Liver (tissue), 7 donors: ENCODE measurements at regions not wholly inside any gene's neighbourhood (a gene's known extent, or its start where the extent isn't known, plus 50 kb on each side); places are given as distances from the start of the nearest gene placed in this dataset.
"Not testable (repeated sequence)": the region's sequence is repeated elsewhere in the genome, so short reads cannot be mapped to it uniquely, and the experiment has no call there.

ENCODE experiments used
- DNase-seq: peaks from one replicate; pipeline ENCODE4 v3.0.0-alpha.2; 2017; ENCODE audit warnings: low spot score
- H3K27ac ChIP-seq, 2 donors: one replicate each; pipeline ENCODE4 v1.7.0; 2013; ENCODE audit warnings: inconsistent platforms in 2 of 2, low read length in 2 of 2, control low read depth in 1 of 2, low read depth in 1 of 2, mild to moderate bottlenecking in 1 of 2
- H3K27me3 ChIP-seq, 4 donors: one replicate each; pipeline versions ENCODE4 v1.6.1 to v1.7.0; 2013; ENCODE audit warnings: low read length in 3 of 4, inconsistent platforms in 1 of 4, mild to moderate bottlenecking in 1 of 4, moderate library complexity in 1 of 4; ENCODE audit not compliant: control insufficient read depth in 4 of 4, insufficient read depth in 4 of 4
- H3K36me3 ChIP-seq, 4 donors: one replicate each; pipeline versions ENCODE4 v1.6.1 to v1.7.0; 2013; ENCODE audit warnings: low read length in 3 of 4, mild to moderate bottlenecking in 3 of 4, low read depth in 1 of 4, moderate library complexity in 1 of 4; ENCODE audit not compliant: control insufficient read depth in 4 of 4, insufficient read depth in 3 of 4
- H3K4me1 ChIP-seq, 4 donors: one replicate each; pipeline versions ENCODE4 v1.6.1 to v1.7.0; 2013; ENCODE audit warnings: low read length in 3 of 4, mild to moderate bottlenecking in 3 of 4, moderate library complexity in 1 of 4; ENCODE audit not compliant: control insufficient read depth in 4 of 4, insufficient read depth in 4 of 4
- H3K4me3 ChIP-seq, 3 donors: one replicate each; pipeline versions ENCODE4 v1.6.1 to v1.7.0; 2013; ENCODE audit warnings: low read length in 3 of 3, control low read depth in 1 of 3, low read depth in 1 of 3, mild to moderate bottlenecking in 1 of 3
- H3K9ac ChIP-seq, 2 donors: one replicate each; pipeline ENCODE4 v1.7.0; 2013; ENCODE audit warnings: low read length in 2 of 2, mild to moderate bottlenecking in 2 of 2, moderate library complexity in 2 of 2, control low read depth in 1 of 2, low read depth in 1 of 2
- H3K9me3 ChIP-seq, 4 donors: one replicate each; pipeline versions ENCODE4 v1.6.1 to v1.7.0; 2013; ENCODE audit warnings: low read length in 3 of 4; ENCODE audit not compliant: control insufficient read depth in 4 of 4
- FOXA2 ChIP-seq: IDR thresholded peaks from 2 replicates; pipeline ENCODE4 v1.6.1; 2016; ENCODE audit warnings: antibody characterized with exemption
- GABPA ChIP-seq, 2 donors: IDR thresholded peaks in 1 of 2; conservative IDR thresholded peaks in 1 of 2; 2 replicates each; pipeline ENCODE4 v1.6.1; 2016; ENCODE audit warnings: antibody characterized with exemption in 2 of 2, mild to moderate bottlenecking in 1 of 2, moderate library complexity in 1 of 2
- RXRA ChIP-seq, 2 donors: IDR thresholded peaks; 2 replicates each; pipeline ENCODE4 v1.6.1; 2017 to 2018; ENCODE audit warnings: antibody characterized with exemption in 2 of 2, mild to moderate bottlenecking in 1 of 2
- SP1 ChIP-seq: IDR thresholded peaks from 2 replicates; pipeline ENCODE4 v1.6.1; 2018; ENCODE audit warnings: antibody characterized with exemption, mild to moderate bottlenecking
- YY1 ChIP-seq: IDR thresholded peaks from 2 replicates; pipeline ENCODE4 v1.6.1; 2016; ENCODE audit warnings: antibody characterized with exemption, mild to moderate bottlenecking
- WGBS: extraction: QIAGEN DNeasy Blood & Tissue Kit; methylation state at CpG from one replicate; pipeline ENCODE4 v1.1.7; 2013; 5-methylcytosine and 5-hydroxymethylcytosine counted together
- TF ChIP-seq, protein P1 (sequence below): IDR thresholded peaks from 2 replicates; pipeline ENCODE4 v1.6.1; 2016; ENCODE audit warnings: antibody characterized with exemption, mild to moderate bottlenecking
- TF ChIP-seq, protein P2 (sequence below): IDR thresholded peaks from 2 replicates; pipeline ENCODE4 v1.6.1; 2016; ENCODE audit warnings: antibody characterized with exemption
- donor health status: healthy.
- donor health status: healthy.
- donor health status: healthy.
- donor health status: healthy.

DNA sequence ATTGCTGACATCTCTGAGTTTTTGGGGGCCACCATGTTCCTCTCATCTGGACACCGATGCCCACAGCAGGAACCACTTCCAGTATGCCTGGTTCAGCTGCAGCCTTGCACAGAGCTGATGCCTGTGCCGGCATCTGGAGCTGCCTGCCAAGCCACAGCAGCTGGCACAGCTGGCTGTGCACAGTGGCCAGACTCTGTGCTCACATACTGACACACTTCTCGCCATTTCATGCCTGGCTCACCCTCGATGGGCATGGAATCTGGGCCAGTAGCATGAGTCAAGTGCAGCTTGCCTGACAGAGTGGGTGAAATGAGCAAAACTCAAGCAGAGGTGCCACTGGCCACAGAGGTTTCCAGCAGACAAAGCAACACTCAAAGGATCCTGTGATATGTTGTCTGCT lies 863.4 kb downstream of the DNAH5 start:
- no peak for DNase-seq
- no peak for TF ChIP-seq FOXA2
- TF ChIP-seq, protein P1, sequence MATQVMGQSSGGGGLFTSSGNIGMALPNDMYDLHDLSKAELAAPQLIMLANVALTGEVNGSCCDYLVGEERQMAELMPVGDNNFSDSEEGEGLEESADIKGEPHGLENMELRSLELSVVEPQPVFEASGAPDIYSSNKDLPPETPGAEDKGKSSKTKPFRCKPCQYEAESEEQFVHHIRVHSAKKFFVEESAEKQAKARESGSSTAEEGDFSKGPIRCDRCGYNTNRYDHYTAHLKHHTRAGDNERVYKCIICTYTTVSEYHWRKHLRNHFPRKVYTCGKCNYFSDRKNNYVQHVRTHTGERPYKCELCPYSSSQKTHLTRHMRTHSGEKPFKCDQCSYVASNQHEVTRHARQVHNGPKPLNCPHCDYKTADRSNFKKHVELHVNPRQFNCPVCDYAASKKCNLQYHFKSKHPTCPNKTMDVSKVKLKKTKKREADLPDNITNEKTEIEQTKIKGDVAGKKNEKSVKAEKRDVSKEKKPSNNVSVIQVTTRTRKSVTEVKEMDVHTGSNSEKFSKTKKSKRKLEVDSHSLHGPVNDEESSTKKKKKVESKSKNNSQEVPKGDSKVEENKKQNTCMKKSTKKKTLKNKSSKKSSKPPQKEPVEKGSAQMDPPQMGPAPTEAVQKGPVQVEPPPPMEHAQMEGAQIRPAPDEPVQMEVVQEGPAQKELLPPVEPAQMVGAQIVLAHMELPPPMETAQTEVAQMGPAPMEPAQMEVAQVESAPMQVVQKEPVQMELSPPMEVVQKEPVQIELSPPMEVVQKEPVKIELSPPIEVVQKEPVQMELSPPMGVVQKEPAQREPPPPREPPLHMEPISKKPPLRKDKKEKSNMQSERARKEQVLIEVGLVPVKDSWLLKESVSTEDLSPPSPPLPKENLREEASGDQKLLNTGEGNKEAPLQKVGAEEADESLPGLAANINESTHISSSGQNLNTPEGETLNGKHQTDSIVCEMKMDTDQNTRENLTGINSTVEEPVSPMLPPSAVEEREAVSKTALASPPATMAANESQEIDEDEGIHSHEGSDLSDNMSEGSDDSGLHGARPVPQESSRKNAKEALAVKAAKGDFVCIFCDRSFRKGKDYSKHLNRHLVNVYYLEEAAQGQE: no peak

DNA sequence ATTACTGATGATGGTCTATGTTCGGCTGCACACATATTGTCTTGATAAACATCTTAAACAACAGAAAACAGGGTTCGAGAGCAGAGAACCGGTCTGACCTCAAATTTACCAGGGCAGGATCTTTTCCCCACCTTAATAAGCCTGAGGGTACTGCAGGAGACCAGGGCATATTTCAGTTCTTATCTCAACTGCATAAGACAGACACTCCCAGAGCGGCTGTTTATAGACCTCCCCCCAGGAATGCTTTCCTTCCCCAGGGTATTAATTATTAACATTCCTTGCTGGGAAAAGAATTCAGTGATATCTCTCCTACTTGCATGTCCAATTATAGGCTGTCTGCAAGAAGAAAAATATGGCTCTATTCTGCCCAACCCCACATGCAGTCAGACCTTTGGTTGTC lies 871.6 kb downstream of the DNAH5 start:
- H3K36me3 ChIP-seq, H3K4me3 ChIP-seq, H3K27me3 ChIP-seq, DNase-seq, H3K27ac ChIP-seq, H3K9ac ChIP-seq, H3K4me1 ChIP-seq, H3K9me3 ChIP-seq: not testable (repeated sequence)
- WGBS: 72% methylated on average over 4 of the region's 4 CpGs

More for the DNA sequence above, 863.4 kb downstream of the DNAH5 start:
- H3K9me3 ChIP-seq: peaks cover 0 to 6% (median 3%) of the 10 kb centered on the region in 4 donors
- WGBS: 68% methylated on average over 4 of the region's 4 CpGs
- H3K9ac ChIP-seq: no peak overlapping the region
- H3K4me1 ChIP-seq: no peaks in the 10 kb centered on the region
- no peak overlapping the region for H3K27ac ChIP-seq
- no peaks in the 10 kb centered on the region for H3K27me3 ChIP-seq
- H3K36me3 ChIP-seq: no peaks in the 10 kb centered on the region
- H3K4me3 ChIP-seq: no peak overlapping the region

DNA sequence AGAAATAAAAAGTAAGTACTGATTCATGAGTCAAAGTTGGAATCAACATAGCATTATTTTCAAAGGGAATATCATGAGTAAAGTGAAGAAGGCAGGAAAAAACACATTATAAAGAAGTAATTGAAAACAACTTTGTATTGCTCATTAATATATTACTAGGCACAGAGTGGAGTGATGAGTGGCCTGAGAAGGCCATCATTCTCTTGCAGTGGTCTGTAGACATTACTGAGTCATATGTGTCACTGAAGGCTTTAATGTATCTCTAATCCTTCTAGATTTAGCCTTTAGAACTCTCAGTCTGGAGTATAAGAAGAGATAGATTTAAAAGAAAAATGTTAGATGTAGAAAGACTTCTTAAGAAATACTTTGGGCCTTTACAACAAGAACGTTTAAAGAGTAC lies 881.4 kb downstream of the DNAH5 start:
- no peak for DNase-seq
- H3K9me3 ChIP-seq: no peaks in the 10 kb centered on the region
- TF ChIP-seq FOXA2: no peak
- TF ChIP-seq, protein P2, sequence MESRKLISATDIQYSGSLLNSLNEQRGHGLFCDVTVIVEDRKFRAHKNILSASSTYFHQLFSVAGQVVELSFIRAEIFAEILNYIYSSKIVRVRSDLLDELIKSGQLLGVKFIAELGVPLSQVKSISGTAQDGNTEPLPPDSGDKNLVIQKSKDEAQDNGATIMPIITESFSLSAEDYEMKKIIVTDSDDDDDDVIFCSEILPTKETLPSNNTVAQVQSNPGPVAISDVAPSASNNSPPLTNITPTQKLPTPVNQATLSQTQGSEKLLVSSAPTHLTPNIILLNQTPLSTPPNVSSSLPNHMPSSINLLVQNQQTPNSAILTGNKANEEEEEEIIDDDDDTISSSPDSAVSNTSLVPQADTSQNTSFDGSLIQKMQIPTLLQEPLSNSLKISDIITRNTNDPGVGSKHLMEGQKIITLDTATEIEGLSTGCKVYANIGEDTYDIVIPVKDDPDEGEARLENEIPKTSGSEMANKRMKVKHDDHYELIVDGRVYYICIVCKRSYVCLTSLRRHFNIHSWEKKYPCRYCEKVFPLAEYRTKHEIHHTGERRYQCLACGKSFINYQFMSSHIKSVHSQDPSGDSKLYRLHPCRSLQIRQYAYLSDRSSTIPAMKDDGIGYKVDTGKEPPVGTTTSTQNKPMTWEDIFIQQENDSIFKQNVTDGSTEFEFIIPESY: no peak
- no peak for TF ChIP-seq YY1
- TF ChIP-seq SP1: no peak
- no peak for TF ChIP-seq RXRA (IDR thresholded peaks at IDR 0.05)
- no peak for TF ChIP-seq GABPA (IDR thresholded peaks at IDR 0.05 in 1 of 2, conservative IDR thresholded peaks at IDR 0.05 in 1 of 2)
- no peaks in the 10 kb centered on the region for H3K4me1 ChIP-seq
- no peak overlapping the region for H3K4me3 ChIP-seq
- no peak overlapping the region for H3K27ac ChIP-seq
- H3K9ac ChIP-seq: no peak overlapping the region
- no peaks in the 10 kb centered on the region for H3K27me3 ChIP-seq
- H3K36me3 ChIP-seq: no peaks in the 10 kb centered on the region
- WGBS: 53% methylated on average over 1 of the region's 1 CpG
